ENCODE measurements at regions not wholly inside any gene's neighbourhood (a gene's known extent, or its start where the extent isn't known, plus 50 kb on each side); places are given as distances from the start of the nearest gene placed in this dataset.

DNA sequence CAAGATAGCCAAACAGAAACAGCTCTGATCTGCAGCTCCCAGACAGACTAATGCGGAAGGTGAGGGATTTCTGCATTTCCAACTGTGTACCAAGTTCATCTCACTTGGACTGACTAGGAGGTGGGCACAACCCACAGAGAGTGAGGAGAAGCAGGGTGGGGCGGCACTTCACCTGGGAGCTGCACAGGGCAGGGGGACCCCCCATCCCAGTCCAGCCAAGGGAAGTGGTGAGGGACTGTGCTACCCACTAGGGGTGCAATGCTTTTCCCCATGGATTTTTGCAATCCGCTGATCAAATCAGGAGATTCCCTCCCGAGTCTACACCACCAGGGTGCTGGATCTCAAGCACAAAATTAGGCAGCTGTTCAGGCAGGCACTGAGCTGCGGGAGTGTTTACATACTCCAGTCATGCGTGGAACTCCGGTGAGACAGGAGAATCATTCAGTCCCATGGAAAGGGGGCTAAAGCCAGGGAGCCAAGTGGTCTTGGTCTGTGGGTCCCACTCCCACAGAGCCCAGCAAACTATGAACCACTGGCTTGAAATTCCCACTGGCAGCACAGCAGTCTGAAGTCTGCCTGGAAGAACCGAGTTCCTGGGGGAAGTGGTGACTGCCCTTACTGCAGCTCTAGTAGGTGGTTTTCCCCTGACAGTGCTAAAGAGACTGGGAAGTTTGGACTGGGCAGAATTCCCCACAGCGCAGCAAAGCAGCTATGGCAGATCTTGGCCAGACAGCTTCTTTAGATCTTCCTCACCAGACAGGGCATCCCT is 85.1 kb upstream of the UFM1 start:
- ATAC-seq (no peak), DNase-seq (ENCODE audit: low read depth, low spot score) (no peak)
- no peaks in the 10 kb centered on the region for H3K27me3 ChIP-seq (ENCODE audit: control insufficient read depth, insufficient read depth, low read length)
- no peak overlapping the region for H3K4me3 ChIP-seq (ENCODE audit: low read depth in 2 of 2, low read length in 2 of 2)
- no peak overlapping the region for H3K27ac ChIP-seq (ENCODE audit: low read length)
- no peaks in the 10 kb centered on the region for H3K9me3 ChIP-seq (ENCODE audit: control insufficient read depth, insufficient read depth, low read depth, low read length)
- no TSS peak for BruUV-seq (replicated peaks)
- in situ Hi-C loops (cut with HindIII; ENCODE audit: low pct_unique_long_range_greater_than_20kb, low sequenced_read_pairs) (no loop called here), intact Hi-C loops (cut with micrococcal nuclease; ENCODE audit: unreplicated experiment) (no loop called here)
- ChIA-PET POLR2A (no interaction called here), CTCF (no interaction called here)
- no peaks in the 10 kb centered on the region for H3K36me3 ChIP-seq (ENCODE audit: control insufficient read depth, insufficient read depth, low read length)
- TF ChIP-seq, protein P1, sequence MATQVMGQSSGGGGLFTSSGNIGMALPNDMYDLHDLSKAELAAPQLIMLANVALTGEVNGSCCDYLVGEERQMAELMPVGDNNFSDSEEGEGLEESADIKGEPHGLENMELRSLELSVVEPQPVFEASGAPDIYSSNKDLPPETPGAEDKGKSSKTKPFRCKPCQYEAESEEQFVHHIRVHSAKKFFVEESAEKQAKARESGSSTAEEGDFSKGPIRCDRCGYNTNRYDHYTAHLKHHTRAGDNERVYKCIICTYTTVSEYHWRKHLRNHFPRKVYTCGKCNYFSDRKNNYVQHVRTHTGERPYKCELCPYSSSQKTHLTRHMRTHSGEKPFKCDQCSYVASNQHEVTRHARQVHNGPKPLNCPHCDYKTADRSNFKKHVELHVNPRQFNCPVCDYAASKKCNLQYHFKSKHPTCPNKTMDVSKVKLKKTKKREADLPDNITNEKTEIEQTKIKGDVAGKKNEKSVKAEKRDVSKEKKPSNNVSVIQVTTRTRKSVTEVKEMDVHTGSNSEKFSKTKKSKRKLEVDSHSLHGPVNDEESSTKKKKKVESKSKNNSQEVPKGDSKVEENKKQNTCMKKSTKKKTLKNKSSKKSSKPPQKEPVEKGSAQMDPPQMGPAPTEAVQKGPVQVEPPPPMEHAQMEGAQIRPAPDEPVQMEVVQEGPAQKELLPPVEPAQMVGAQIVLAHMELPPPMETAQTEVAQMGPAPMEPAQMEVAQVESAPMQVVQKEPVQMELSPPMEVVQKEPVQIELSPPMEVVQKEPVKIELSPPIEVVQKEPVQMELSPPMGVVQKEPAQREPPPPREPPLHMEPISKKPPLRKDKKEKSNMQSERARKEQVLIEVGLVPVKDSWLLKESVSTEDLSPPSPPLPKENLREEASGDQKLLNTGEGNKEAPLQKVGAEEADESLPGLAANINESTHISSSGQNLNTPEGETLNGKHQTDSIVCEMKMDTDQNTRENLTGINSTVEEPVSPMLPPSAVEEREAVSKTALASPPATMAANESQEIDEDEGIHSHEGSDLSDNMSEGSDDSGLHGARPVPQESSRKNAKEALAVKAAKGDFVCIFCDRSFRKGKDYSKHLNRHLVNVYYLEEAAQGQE (IDR thresholded peaks at IDR 0.05; ENCODE audit: insufficient read depth in 1 of 2, low read depth in 2 of 2, low read length in 1 of 2) = no peak
- TF ChIP-seq POLR2AphosphoS5 (IDR thresholded peaks at IDR 0.05; ENCODE audit: low read depth, low read length) (no peak), SIN3A (IDR thresholded peaks at IDR 0.05; ENCODE audit: borderline replicate concordance, insufficient read depth, low read depth, low read length) (no peak), TCF7L2 (IDR thresholded peaks at IDR 0.05; ENCODE audit: low read depth, low read length) (no peak)
- TF ChIP-seq, protein P2, sequence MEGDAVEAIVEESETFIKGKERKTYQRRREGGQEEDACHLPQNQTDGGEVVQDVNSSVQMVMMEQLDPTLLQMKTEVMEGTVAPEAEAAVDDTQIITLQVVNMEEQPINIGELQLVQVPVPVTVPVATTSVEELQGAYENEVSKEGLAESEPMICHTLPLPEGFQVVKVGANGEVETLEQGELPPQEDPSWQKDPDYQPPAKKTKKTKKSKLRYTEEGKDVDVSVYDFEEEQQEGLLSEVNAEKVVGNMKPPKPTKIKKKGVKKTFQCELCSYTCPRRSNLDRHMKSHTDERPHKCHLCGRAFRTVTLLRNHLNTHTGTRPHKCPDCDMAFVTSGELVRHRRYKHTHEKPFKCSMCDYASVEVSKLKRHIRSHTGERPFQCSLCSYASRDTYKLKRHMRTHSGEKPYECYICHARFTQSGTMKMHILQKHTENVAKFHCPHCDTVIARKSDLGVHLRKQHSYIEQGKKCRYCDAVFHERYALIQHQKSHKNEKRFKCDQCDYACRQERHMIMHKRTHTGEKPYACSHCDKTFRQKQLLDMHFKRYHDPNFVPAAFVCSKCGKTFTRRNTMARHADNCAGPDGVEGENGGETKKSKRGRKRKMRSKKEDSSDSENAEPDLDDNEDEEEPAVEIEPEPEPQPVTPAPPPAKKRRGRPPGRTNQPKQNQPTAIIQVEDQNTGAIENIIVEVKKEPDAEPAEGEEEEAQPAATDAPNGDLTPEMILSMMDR (IDR thresholded peaks at IDR 0.05) = no peak
- no peaks in the 10 kb centered on the region for H3K4me1 ChIP-seq (ENCODE audit: control insufficient read depth, insufficient read depth, low read length)

DNA sequence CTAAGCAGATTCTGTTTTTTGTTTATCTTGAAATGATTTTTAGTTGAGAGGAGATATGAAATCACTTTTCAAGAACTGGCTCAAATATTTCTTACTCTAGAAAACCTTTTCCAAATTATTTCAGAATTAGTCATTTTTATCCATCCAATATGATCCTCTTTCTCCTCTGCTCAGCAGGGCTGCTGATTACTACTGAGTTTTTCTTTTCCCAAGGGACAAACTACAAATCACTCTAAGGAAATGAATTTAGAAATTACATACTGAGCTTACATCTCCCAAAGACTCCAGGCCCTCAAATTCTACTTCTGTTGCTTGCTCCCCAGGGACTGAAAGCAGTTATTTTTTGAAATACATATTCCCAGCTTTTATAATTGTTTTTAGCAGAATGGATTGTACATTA is 87.4 kb upstream of the UFM1 start:
- POLR2A ChIA-PET = no interaction called here
- intact Hi-C loops (cut with micrococcal nuclease; ENCODE audit: unreplicated experiment) = no loop called here
- no peaks in the 10 kb centered on the region for H3K4me1 ChIP-seq (ENCODE audit: control insufficient read depth, insufficient read depth, low read length)
- no peak for DNase-seq (ENCODE audit: low read depth, low spot score)
- in situ Hi-C loops (cut with HindIII; ENCODE audit: low pct_unique_long_range_greater_than_20kb, low sequenced_read_pairs) = no loop called here
- H3K36me3 ChIP-seq (ENCODE audit: control insufficient read depth, insufficient read depth, low read length) = no peaks in the 10 kb centered on the region
- no peak overlapping the region for H3K27ac ChIP-seq (ENCODE audit: low read length)
- BruUV-seq (replicated peaks) = no TSS peak
- no peak for ATAC-seq
- H3K9me3 ChIP-seq (ENCODE audit: control insufficient read depth, insufficient read depth, low read depth, low read length) = no peaks in the 10 kb centered on the region
- TF ChIP-seq POLR2AphosphoS5 (IDR thresholded peaks at IDR 0.05; ENCODE audit: low read depth, low read length) (no peak), SIN3A (IDR thresholded peaks at IDR 0.05; ENCODE audit: borderline replicate concordance, insufficient read depth, low read depth, low read length) (no peak), TCF7L2 (IDR thresholded peaks at IDR 0.05; ENCODE audit: low read depth, low read length) (no peak)
- TF ChIP-seq, protein P1 (IDR thresholded peaks at IDR 0.05; ENCODE audit: insufficient read depth in 1 of 2, low read depth in 2 of 2, low read length in 1 of 2) = no peak
- TF ChIP-seq, protein P2 (IDR thresholded peaks at IDR 0.05) = no peak
- CTCF ChIA-PET = no interaction called here
- H3K27me3 ChIP-seq (ENCODE audit: control insufficient read depth, insufficient read depth, low read length) = no peaks in the 10 kb centered on the region
- no peak overlapping the region for H3K4me3 ChIP-seq (ENCODE audit: low read depth in 2 of 2, low read length in 2 of 2)
